ENCODE measurements at regions not wholly inside any gene's neighbourhood (a gene's known extent, or its start where the extent isn't known, plus 50 kb on each side); places are given as distances from the start of the nearest gene placed in this dataset.

GRCh38 chr4:120589787-120590186 lies 332.7 kb downstream of the PRDM5 start:
- Histone ChIP-seq H3K4me3 (no peak overlapping the region), H3K4me1 (no peaks in the 10 kb centered on the region), H3K9me3 (no peaks in the 10 kb centered on the region), H3K36me3 (no peaks in the 10 kb centered on the region), H3K27ac (no peak overlapping the region), H3K27me3 (no peaks in the 10 kb centered on the region)
- TF ChIP-seq EP300 (IDR thresholded peaks at IDR 0.05) = no peak
- TF ChIP-seq, protein P1, sequence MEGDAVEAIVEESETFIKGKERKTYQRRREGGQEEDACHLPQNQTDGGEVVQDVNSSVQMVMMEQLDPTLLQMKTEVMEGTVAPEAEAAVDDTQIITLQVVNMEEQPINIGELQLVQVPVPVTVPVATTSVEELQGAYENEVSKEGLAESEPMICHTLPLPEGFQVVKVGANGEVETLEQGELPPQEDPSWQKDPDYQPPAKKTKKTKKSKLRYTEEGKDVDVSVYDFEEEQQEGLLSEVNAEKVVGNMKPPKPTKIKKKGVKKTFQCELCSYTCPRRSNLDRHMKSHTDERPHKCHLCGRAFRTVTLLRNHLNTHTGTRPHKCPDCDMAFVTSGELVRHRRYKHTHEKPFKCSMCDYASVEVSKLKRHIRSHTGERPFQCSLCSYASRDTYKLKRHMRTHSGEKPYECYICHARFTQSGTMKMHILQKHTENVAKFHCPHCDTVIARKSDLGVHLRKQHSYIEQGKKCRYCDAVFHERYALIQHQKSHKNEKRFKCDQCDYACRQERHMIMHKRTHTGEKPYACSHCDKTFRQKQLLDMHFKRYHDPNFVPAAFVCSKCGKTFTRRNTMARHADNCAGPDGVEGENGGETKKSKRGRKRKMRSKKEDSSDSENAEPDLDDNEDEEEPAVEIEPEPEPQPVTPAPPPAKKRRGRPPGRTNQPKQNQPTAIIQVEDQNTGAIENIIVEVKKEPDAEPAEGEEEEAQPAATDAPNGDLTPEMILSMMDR (IDR thresholded peaks at IDR 0.05) = no peak
- TF ChIP-seq POLR2A (IDR thresholded peaks at IDR 0.05) = no peak
- no peak for DNase-seq (ENCODE audit: low spot score in 2 of 2)
- 40 to 42% methylated on average over 2 of the region's 2 CpGs for WGBS, 2 donors

DNA sequence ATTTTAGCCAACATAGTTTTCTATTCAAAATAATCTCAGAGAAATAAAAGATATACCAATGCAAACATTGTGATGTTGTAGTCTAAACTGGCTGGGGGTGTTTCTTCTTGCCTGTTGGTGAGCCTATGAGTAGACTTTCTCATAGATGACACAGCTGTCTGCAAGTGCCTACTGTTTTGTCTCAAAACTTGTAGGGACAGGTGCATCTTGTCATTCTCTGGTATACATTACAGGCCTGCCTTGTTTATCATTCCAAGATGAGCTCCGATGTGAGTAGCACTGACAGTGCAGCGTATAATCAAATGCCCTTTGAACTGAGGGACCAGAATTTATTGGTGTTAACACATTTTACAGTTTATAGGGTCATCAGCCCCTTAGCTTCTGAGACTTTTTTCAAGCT lies 353.8 kb downstream of the PRDM5 start:
- WGBS, 2 donors = 56 to 62% methylated on average over 2 of the region's 2 CpGs
- H3K9me3 ChIP-seq = no peaks in the 10 kb centered on the region
- no peak for DNase-seq (ENCODE audit: low spot score in 2 of 2)
- H3K27me3 ChIP-seq = no peaks in the 10 kb centered on the region
- no peaks in the 10 kb centered on the region for H3K36me3 ChIP-seq
- no peak for TF ChIP-seq POLR2A (IDR thresholded peaks at IDR 0.05)
- no peak for TF ChIP-seq EP300 (IDR thresholded peaks at IDR 0.05)
- TF ChIP-seq, protein P1 (IDR thresholded peaks at IDR 0.05) = no peak
- H3K27ac ChIP-seq = no peak overlapping the region
- H3K4me3 ChIP-seq = no peak overlapping the region
- H3K4me1 ChIP-seq = no peaks in the 10 kb centered on the region

DNA sequence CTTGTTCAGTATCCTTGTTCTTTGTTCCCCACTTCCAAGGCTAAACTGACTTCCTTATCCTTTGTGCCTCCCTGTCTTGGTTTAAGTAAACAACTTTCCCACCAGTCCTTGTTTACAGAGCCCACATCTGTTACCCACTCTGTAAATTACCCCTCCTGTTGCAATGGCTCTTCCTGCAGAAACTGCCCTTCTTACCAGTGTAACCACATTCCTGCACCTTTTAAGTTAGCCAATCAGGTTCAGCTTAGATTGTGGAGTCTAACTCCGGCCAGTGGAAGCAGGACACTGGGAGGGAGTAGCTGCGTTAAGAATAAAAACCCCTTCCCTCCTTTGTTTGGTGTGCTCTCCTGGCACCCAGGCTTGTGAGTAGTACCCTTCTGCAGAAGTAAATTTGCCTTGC lies 360.9 kb downstream of the PRDM5 start:
- H3K27me3 ChIP-seq = no peaks in the 10 kb centered on the region
- no peak overlapping the region for H3K27ac ChIP-seq
- no peak overlapping the region for H3K4me3 ChIP-seq
- no peak for DNase-seq (ENCODE audit: low spot score in 2 of 2)
- WGBS, 2 donors = 88 to 95% methylated on average over 2 of the region's 2 CpGs
- no peaks in the 10 kb centered on the region for H3K36me3 ChIP-seq
- peaks cover 0 to 15% (median 0%) of the 10 kb centered on the region in 4 donors for H3K9me3 ChIP-seq
- H3K4me1 ChIP-seq = no peaks in the 10 kb centered on the region
- TF ChIP-seq POLR2A (IDR thresholded peaks at IDR 0.05) = no peak
- TF ChIP-seq, protein P1 (IDR thresholded peaks at IDR 0.05) = no peak
- TF ChIP-seq EP300 (IDR thresholded peaks at IDR 0.05) = no peak

- WGBS, 2 donors = 84 to 88% methylated on average over 2 of the region's 2 CpGs
- no peak for DNase-seq (ENCODE audit: low spot score in 2 of 2)
- Histone ChIP-seq H3K9me3 (peaks cover 0 to 11% (median 0%) of the 10 kb centered on the region in 4 donors), H3K4me1 (no peaks in the 10 kb centered on the region), H3K36me3 (no peaks in the 10 kb centered on the region), H3K27ac (no peak overlapping the region), H3K4me3 (no peak overlapping the region), H3K27me3 (no peaks in the 10 kb centered on the region)
- TF ChIP-seq POLR2A (IDR thresholded peaks at IDR 0.05) = no peak
- TF ChIP-seq, protein P1 (IDR thresholded peaks at IDR 0.05) = no peak
Measured at GRCh38 chr4:120557372-120557771, 365.2 kb downstream of the PRDM5 start.

- Histone ChIP-seq H3K36me3 (no peaks in the 10 kb centered on the region), H3K4me1 (no peaks in the 10 kb centered on the region), H3K4me3 (no peak overlapping the region), H3K27ac (no peak overlapping the region), H3K27me3 (no peaks in the 10 kb centered on the region), H3K9me3 (peaks cover 0 to 5% (median 0%) of the 10 kb centered on the region in 4 donors)
- no peak for DNase-seq (ENCODE audit: low spot score in 2 of 2)
- TF ChIP-seq POLR2A (IDR thresholded peaks at IDR 0.05) (no peak), EP300 (IDR thresholded peaks at IDR 0.05) (no peak)
- TF ChIP-seq, protein P1 (IDR thresholded peaks at IDR 0.05) = no peak
- 47 to 55% methylated on average over 2 of the region's 2 CpGs for WGBS, 2 donors
Measured at GRCh38 chr4:120555058-120555457, 367.5 kb downstream of the PRDM5 start.
